SHP77 treated with DMSO at 0.1 percent for 48 hours (cell line): ENCODE measurements at regions not wholly inside any gene's neighbourhood (a gene's known extent, or its start where the extent isn't known, plus 50 kb on each side); places are given as distances from the start of the nearest gene placed in this dataset.

Experiments
- DNase-seq: peaks from one replicate; lab custom pipeline; 2025; lab: John Stamatoyannopoulos, UW

- no peak for DNase-seq
Measured at GRCh38 chr17:63381101-63381729, 64.9 kb downstream of the CYB561 start.

GRCh38 chr17:63382136-63382535, 64.0 kb downstream of the CYB561 start:
- no peak for DNase-seq
